IMR-90 (cell line): ENCODE measurements at regions not wholly inside any gene's neighbourhood (a gene's known extent, or its start where the extent isn't known, plus 50 kb on each side); places are given as distances from the start of the nearest gene placed in this dataset.

Experiments used
- CTCF ChIP-seq: conservative IDR thresholded peaks from 2 replicates; pipeline ENCODE4 v1.5.1; 2012; ENCODE audit warnings: mild to moderate bottlenecking, low read depth, low read length, improper control_type of control experiment
- RAD21 ChIP-seq: IDR thresholded peaks from 2 replicates; pipeline ENCODE4 v1.6.1; 2012; ENCODE audit warnings: low read length, improper control_type of control experiment

DNA sequence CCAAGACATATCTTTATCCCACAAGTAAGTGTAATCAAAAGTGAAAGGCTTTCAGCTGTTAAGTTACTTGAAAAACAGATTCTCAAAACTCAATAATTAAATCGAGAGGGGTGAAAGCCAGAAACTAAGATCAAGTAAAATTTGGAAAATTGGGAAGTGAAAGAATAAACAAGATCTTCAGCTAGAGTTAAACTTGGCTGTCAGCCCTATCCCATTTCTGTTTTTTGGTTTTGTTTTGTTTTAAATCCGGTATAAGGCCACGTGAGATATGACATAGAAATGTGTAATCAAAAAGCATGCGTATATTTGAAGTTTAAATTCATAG is 856.8 kb downstream of the STIM2 start:
- TF ChIP-seq CTCF (no peak), RAD21 (no peak)
